Activated naive CD4-positive, alpha-beta T cell treated with anti-CD3 and anti-CD28 coated beads, Interleukin-2, amount 10 ng/mL, durations not matched to agents 7 days and 5 days (primary cell): ENCODE measurements at regions not wholly inside any gene's neighbourhood (a gene's known extent, or its start where the extent isn't known, plus 50 kb on each side); places are given as distances from the start of the nearest gene placed in this dataset.

ENCODE experiments used
- CTCF ChIA-PET: fragments of 350-600 bp; sonication (Branson Sonifier 250); formaldehyde crosslinking; loops from one replicate; lab custom pipeline; 2021; ENCODE audit warnings: antibody characterized with exemption; lab: Charles Lee
- DNase-seq: peaks from one replicate; pipeline ENCODE4 v3.0.0-alpha.2; 2020
- H3K27ac Mint-ChIP-seq: one replicate; pipeline ENCODE4 v1.8.0; 2021; ENCODE audit warnings: mild to moderate bottlenecking, moderate library complexity, mixed read lengths
- H3K27me3 Mint-ChIP-seq: one replicate; pipeline ENCODE4 v1.8.0; 2021; ENCODE audit warnings: mild to moderate bottlenecking, mixed read lengths
- H3K36me3 Mint-ChIP-seq: one replicate; pipeline ENCODE4 v1.8.0; 2021; ENCODE audit warnings: mixed read lengths
- H3K4me1 Mint-ChIP-seq: one replicate; pipeline ENCODE4 v1.8.0; 2021; ENCODE audit warnings: mixed read lengths
- H3K4me3 Mint-ChIP-seq: one replicate; pipeline ENCODE4 v1.8.0; 2021; ENCODE audit warnings: mild to moderate bottlenecking, moderate library complexity, mixed read lengths
- H3K9me3 Mint-ChIP-seq: one replicate; pipeline ENCODE4 v1.8.0; 2021; ENCODE audit warnings: mixed read lengths

DNA sequence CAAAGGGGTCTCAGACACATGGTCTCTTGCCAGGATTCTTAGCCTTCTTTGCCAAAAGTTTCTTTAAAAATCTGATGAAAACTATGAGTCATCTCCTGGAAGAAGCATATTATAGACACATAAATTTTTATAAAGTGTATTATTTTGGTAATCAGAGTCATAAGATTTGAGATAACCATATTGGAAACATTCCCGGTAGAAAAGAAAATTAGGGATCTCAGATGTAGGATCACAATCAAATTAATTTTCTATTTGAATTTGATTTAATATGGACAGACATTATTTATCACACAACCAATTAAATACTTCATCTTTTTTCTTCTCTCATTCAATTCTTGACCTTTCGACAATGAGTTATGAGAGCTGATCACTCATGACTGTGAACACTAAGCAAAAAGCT lies 347.7 kb upstream of the CDH8 start:
- peaks cover 15% of the 10 kb centered on the region for H3K9me3 Mint-ChIP-seq
- H3K27ac Mint-ChIP-seq: no peak overlapping the region
- no peak for DNase-seq
- H3K36me3 Mint-ChIP-seq: no peaks in the 10 kb centered on the region
- CTCF ChIA-PET: no interaction called here
- no peaks in the 10 kb centered on the region for H3K4me1 Mint-ChIP-seq
- no peaks in the 10 kb centered on the region for H3K27me3 Mint-ChIP-seq
- no peak overlapping the region for H3K4me3 Mint-ChIP-seq

DNA sequence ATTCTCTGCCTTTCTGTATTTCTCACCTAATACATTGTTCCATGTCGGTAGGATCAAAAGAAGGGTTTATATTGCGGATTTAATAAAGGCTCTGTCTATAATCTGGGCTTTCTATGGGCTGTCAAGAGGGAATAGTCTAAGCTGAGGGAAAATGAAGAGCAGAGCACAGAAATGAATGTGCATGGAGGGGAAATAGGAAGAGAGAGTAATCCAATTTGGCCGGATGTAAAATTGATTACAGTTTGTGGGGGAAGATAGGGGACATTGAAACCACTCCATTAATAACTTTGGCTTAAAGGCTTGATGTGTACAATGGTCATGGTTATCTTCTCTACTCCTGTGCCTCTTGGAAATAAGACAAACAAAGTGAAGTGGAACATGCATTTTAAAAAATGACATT lies 334.2 kb upstream of the CDH8 start:
- Mint-ChIP-seq H3K9me3 (peaks cover 15% of the 10 kb centered on the region), H3K27ac (no peak overlapping the region), H3K27me3 (no peaks in the 10 kb centered on the region), H3K36me3 (no peaks in the 10 kb centered on the region), H3K4me3 (no peak overlapping the region), H3K4me1 (no peaks in the 10 kb centered on the region)
- CTCF ChIA-PET: no interaction called here
- DNase-seq: no peak

DNA sequence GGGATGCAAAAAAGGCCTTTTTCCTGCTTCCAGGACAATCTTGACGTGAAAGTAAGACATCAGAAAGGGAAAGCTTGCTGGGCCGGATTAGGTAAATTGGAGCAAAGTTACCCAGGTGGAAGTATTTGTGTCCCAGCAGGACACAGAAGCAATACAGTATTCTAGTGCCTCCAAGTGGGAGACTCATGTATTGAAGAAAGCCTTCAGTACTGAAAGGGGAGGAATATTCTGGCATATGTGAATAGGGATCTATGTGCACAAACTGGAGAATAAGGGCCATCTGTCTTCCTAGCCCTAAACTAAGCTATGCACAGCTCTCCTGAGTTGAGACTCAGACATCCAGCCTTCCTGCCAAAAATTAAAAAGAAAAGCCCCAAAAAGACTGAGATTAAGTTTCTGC lies 327.3 kb upstream of the CDH8 start:
- CTCF ChIA-PET: no interaction called here
- peaks cover 4% of the 10 kb centered on the region for H3K9me3 Mint-ChIP-seq
- H3K36me3 Mint-ChIP-seq: no peaks in the 10 kb centered on the region
- no peak overlapping the region for H3K4me3 Mint-ChIP-seq
- no peak for DNase-seq
- no peaks in the 10 kb centered on the region for H3K27me3 Mint-ChIP-seq
- H3K27ac Mint-ChIP-seq: no peak overlapping the region
- H3K4me1 Mint-ChIP-seq: no peaks in the 10 kb centered on the region

DNA sequence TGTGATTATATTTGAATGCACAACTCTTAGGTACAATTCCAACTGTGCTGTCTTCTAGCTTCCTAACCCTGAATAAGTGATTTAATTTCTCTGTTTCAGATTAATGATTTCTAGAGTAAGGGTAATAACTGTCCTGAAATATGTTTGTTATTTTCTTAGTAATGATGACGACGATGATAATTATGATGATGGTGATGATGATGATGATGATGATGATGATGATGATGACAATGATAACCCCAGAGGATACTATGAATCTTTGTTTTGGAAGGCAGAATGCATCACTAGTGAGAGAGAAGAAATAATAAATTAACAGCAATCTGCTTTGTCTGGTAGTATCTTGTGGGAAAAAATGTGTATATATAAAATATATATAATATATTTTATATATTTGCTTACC lies 317.1 kb upstream of the CDH8 start:
- Mint-ChIP-seq H3K9me3 (peaks cover 6% of the 10 kb centered on the region), H3K4me1 (no peaks in the 10 kb centered on the region), H3K27me3 (no peaks in the 10 kb centered on the region), H3K36me3 (no peaks in the 10 kb centered on the region), H3K27ac (no peak overlapping the region), H3K4me3 (no peak overlapping the region)
- no peak for DNase-seq
- CTCF ChIA-PET: no interaction called here

DNA sequence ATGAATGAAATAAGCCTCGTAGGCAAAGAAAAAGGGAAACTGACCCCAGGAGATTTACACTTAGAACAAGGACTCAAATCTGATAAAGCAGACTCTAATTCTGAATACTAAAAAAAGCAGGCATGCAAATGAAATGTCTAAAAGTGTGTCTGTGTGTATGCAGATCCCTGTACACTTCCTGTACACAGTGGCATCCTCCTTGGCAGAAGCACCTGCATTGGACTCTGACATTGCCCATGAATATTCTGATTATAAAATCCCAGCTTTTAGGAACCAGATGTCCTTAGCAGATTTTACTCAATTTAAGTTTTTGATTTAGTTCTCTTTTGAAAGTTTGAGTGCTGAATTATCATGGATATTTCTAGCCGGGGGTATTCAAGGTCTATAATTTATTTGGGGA lies 306.0 kb upstream of the CDH8 start:
- DNase-seq: no peak
- H3K27me3 Mint-ChIP-seq: no peaks in the 10 kb centered on the region
- H3K9me3 Mint-ChIP-seq: peaks cover 13% of the 10 kb centered on the region
- H3K27ac Mint-ChIP-seq: no peak overlapping the region
- no peaks in the 10 kb centered on the region for H3K36me3 Mint-ChIP-seq
- H3K4me3 Mint-ChIP-seq: no peak overlapping the region
- CTCF ChIA-PET: no interaction called here
- H3K4me1 Mint-ChIP-seq: no peaks in the 10 kb centered on the region

DNA sequence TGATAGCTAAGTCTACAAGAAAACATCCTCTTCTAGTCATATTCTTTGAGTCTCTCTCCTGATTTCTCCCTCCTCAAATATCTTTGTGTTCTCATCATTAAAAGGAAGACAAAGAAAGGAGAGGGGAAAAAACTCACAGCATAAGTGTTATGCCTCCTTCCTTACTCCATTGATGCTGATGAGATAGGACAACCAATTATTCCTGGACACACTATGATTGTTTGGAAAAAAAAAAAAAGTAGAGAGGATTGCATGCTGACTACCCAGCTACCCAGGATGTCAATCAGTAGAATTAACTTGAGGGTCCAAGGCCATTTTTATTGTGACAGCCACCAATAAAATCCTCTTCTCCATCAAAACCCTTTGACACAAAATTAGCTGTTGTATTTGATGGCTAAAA lies 299.1 kb upstream of the CDH8 start:
- no peaks in the 10 kb centered on the region for H3K4me1 Mint-ChIP-seq
- CTCF ChIA-PET: no interaction called here
- no peak overlapping the region for H3K27ac Mint-ChIP-seq
- no peak overlapping the region for H3K4me3 Mint-ChIP-seq
- no peaks in the 10 kb centered on the region for H3K36me3 Mint-ChIP-seq
- no peak for DNase-seq
- H3K9me3 Mint-ChIP-seq: peaks cover 9% of the 10 kb centered on the region
- no peaks in the 10 kb centered on the region for H3K27me3 Mint-ChIP-seq

DNA sequence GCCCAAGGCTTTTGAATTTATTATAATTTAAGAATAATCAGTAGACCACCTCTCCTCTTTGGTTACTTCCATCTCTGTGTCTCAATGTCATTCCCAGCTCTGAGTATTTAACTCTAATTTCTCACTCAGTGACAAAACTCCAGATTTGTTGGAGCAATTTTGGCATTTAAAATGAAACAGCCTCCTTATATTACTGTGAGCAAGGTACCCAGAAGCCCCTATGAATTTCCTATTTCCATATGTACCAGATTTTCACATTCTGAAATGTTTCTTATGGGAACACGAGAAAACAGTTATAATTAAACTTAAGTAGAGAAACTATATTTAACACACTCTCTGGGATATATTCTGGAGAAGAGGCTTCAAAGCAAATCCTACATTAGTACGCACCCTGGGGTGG lies 285.4 kb upstream of the CDH8 start:
- Mint-ChIP-seq H3K4me3 (no peak overlapping the region), H3K4me1 (no peaks in the 10 kb centered on the region), H3K27me3 (no peaks in the 10 kb centered on the region), H3K36me3 (no peaks in the 10 kb centered on the region), H3K27ac (no peak overlapping the region), H3K9me3 (peaks cover 20% of the 10 kb centered on the region)
- DNase-seq: no peak
- CTCF ChIA-PET: no interaction called here

DNA sequence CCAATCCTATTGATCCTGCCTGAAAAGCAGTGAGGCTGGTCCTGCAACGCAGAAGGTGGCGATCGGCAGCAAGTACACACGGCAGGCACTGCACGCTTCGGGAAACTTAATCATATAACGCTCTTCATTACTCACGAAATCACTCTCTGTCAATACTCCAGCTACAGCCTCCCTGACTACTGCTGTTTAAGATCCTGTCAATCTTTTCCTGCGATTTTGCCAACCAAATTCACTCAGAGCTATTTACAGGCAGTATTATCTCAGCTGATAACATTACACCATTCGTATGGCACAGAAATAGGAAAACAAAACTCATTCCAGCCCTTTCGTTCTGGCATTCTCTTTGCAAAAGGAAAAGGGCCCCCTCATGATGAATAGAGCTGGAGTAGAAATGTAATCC lies 262.4 kb upstream of the CDH8 start:
- CTCF ChIA-PET: no interaction called here
- H3K27ac Mint-ChIP-seq: no peak overlapping the region
- no peak overlapping the region for H3K4me3 Mint-ChIP-seq
- DNase-seq: no peak
- H3K27me3 Mint-ChIP-seq: no peaks in the 10 kb centered on the region
- H3K4me1 Mint-ChIP-seq: no peaks in the 10 kb centered on the region
- no peaks in the 10 kb centered on the region for H3K36me3 Mint-ChIP-seq
- peaks cover 41% of the 10 kb centered on the region for H3K9me3 Mint-ChIP-seq

DNA sequence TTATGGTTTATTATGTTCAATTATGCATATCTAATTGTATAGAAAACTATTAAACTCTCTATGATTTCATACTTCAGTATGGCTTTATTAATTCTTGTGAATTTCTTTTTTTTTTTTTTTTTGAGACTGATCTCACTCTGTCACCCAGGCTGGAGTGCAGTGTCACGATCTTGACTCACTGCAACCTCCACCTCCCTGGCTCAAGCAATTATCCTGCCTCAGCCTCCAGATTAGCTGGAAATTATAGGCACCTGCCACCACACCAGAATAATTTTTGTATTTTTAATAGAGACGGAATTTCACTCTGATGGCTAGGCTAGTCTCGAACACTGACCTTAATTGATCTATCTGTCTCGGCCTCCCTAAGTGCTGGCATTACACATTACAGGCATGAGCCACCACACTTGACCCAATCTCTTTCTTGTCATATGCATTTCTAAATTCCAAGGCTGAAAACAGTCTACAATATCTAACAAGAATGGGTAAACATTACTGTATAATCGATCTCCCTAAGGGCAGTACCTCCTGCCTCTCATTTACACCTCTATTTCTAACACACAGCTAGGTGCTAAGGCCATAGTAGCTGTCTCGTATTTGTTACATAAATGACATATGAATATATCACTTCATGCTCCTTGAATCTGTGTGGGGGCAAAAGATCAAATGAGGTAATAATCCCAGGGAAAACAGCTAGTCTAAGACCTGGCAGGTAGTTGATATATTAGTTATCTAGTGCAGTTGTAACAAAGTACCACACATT lies 258.2 kb upstream of the CDH8 start:
- no peak overlapping the region for H3K27ac Mint-ChIP-seq
- no peaks in the 10 kb centered on the region for H3K4me1 Mint-ChIP-seq
- no peak overlapping the region for H3K4me3 Mint-ChIP-seq
- H3K27me3 Mint-ChIP-seq: no peaks in the 10 kb centered on the region
- peaks cover 33% of the 10 kb centered on the region for H3K9me3 Mint-ChIP-seq
- H3K36me3 Mint-ChIP-seq: no peaks in the 10 kb centered on the region
- DNase-seq: no peak
- CTCF ChIA-PET: no interaction called here

DNA sequence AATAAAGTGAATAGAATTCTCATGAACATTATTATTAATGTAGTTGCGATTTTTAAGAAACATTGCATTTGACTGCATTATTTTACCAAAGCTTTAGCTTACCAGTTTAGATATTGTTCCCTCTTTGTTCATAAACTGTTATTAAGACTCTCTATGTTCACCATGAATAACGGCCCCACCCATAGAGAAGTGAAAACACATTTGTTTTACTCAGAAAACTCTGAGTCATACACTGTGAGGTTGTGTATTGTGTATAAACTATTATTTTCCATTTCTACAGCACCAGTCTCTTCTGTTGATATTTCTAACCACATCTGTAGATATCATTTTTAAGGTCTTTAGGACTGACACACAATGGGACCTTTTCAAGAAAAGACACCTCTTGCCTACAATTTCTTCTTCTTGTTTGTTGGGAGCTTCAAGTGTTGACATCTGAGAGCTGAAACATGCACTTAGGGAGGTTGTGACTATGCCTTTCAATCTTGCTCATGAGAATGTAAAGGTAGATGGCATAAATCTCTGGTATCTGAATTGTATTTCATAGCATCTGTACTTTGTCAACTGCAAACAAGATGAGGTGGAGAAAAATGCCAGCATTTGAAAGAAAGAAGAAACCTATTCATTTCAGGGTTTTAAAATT lies 252.9 kb upstream of the CDH8 start:
- CTCF ChIA-PET: no interaction called here
- DNase-seq: no peak
- Mint-ChIP-seq H3K4me3 (no peak overlapping the region), H3K4me1 (no peaks in the 10 kb centered on the region), H3K9me3 (peaks cover 12% of the 10 kb centered on the region), H3K27me3 (no peaks in the 10 kb centered on the region), H3K27ac (no peak overlapping the region), H3K36me3 (no peaks in the 10 kb centered on the region)

DNA sequence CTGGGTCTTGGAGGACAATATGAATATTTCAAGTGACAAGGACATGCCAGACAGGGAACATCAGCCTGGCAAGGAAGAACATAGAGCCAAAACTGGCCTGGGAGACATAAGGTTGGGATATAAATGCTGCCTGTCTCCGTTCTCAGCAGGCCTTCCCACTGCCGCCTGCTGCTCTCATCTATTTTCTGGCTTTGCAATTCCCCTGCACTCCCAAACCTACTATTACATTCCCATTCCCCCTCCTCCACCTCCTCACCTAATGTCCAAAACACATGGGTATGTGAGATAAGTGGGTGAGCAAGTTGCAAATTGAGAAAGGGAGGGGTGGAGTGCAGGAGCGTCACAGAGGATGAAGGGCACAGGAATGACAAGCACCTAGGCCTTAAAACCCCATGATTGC lies 244.3 kb upstream of the CDH8 start:
- no peak overlapping the region for H3K27ac Mint-ChIP-seq
- H3K4me3 Mint-ChIP-seq: no peak overlapping the region
- no peak for DNase-seq
- CTCF ChIA-PET: no interaction called here
- peaks cover 10% of the 10 kb centered on the region for H3K9me3 Mint-ChIP-seq
- H3K36me3 Mint-ChIP-seq: no peaks in the 10 kb centered on the region
- H3K4me1 Mint-ChIP-seq: no peaks in the 10 kb centered on the region
- no peaks in the 10 kb centered on the region for H3K27me3 Mint-ChIP-seq

DNA sequence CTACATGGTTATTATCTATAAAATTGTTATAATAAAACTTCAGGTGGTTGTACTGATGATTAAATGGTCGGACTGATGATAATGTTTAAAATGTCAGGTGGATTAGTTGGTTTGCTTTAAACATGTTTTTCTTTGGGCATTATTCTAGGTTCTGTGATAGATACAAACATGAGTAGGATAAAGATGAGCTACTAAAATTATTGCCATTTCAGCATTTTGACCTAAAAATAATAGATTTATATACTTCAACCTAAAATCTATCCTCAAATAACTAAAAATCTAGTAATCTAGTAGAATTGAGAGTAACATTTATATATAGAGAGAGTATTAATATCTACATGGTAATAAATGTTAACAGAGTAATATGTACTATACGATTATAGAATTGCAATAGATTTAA lies 241.7 kb upstream of the CDH8 start:
- H3K4me1 Mint-ChIP-seq: no peaks in the 10 kb centered on the region
- H3K9me3 Mint-ChIP-seq: peaks cover 14% of the 10 kb centered on the region
- no peak overlapping the region for H3K27ac Mint-ChIP-seq
- CTCF ChIA-PET: no interaction called here
- no peak for DNase-seq
- no peak overlapping the region for H3K4me3 Mint-ChIP-seq
- H3K27me3 Mint-ChIP-seq: no peaks in the 10 kb centered on the region
- H3K36me3 Mint-ChIP-seq: no peaks in the 10 kb centered on the region

DNA sequence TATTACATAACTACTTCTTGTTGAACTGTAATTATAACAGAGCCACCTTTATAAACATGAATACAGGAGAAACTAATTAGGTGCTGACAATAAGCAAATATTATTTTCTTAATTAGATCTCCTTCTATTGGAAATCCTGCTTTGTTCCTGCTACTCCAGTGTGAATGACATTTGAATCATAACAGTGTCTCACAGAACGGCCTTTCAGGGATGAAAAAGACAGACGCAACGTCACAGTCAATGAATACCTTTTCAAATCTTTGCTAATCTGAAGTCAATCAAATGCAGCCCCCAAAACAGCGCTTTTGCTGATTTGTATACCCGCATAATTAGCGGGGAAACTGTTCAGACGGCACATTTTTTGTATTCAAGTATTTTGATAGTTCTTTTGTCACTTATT lies 240.4 kb upstream of the CDH8 start:
- Mint-ChIP-seq H3K4me1 (no peaks in the 10 kb centered on the region), H3K9me3 (peaks cover 12% of the 10 kb centered on the region), H3K27ac (no peak overlapping the region), H3K4me3 (no peak overlapping the region), H3K27me3 (no peaks in the 10 kb centered on the region), H3K36me3 (no peaks in the 10 kb centered on the region)
- no peak for DNase-seq
- CTCF ChIA-PET: no interaction called here

DNA sequence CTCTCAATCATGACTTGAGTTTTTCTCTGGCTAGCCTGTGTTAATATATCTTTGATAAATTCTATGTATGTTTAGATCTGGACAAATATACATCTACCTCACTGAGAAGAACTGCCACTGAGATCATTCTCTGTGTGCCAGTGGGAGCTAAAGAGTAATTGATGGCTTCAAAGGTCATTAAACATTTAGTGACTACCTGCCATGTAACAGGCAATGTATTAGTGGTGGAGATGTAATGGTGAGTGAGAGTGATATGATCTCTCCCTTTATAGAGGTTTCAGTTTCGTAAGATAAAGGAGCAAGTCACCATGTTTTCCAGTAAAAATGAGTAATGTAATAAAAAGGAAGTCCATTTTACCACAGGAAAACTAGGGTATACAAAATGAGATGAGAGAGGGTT lies 235.8 kb upstream of the CDH8 start:
- H3K4me3 Mint-ChIP-seq: no peak overlapping the region
- no peak overlapping the region for H3K27ac Mint-ChIP-seq
- CTCF ChIA-PET: no interaction called here
- no peaks in the 10 kb centered on the region for H3K27me3 Mint-ChIP-seq
- no peaks in the 10 kb centered on the region for H3K4me1 Mint-ChIP-seq
- H3K36me3 Mint-ChIP-seq: no peaks in the 10 kb centered on the region
- no peak for DNase-seq
- H3K9me3 Mint-ChIP-seq: peaks cover 15% of the 10 kb centered on the region

DNA sequence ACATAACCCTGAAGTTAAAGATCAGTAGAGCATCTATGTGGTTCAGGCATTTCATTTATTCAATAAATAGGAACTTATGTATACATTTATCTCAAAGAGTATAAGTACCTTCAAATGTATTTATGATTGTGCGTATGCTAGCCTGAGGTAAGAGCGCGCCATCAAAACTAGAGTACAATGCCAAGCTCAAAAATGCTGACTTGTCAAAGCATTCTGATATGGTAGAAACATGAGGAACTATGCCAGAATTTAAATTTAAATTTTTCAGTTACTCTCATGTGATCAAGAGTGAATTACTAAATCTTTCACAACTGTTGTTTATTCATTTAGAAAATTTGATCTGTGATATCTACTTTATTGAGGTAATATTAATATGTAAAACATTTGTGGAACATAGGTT lies 225.5 kb upstream of the CDH8 start:
- Mint-ChIP-seq H3K27me3 (no peaks in the 10 kb centered on the region), H3K9me3 (peaks cover 15% of the 10 kb centered on the region), H3K4me1 (no peaks in the 10 kb centered on the region), H3K27ac (no peak overlapping the region), H3K4me3 (no peak overlapping the region), H3K36me3 (no peaks in the 10 kb centered on the region)
- DNase-seq: no peak
- CTCF ChIA-PET: no interaction called here
